Mononuclear cell (primary cell): ENCODE measurements at regions not wholly inside any gene's neighbourhood (a gene's known extent, or its start where the extent isn't known, plus 50 kb on each side); places are given as distances from the start of the nearest gene placed in this dataset.

Source experiments
- H3K27me3 ChIP-seq: 2 replicates; pipeline ENCODE4 v1.6.0; 2011; ENCODE audit warnings: low read length, control low read depth; ENCODE audit not compliant: insufficient read depth
- H3K4me1 ChIP-seq: 2 replicates; pipeline ENCODE4 v1.5.1; 2011; ENCODE audit warnings: mild to moderate bottlenecking, low read length, control low read depth; ENCODE audit not compliant: insufficient read depth
- H3K4me3 ChIP-seq: 2 replicates; pipeline ENCODE4 v1.5.1; 2011; ENCODE audit warnings: mild to moderate bottlenecking, low read length, moderate library complexity
- H3K9me3 ChIP-seq: 2 replicates; pipeline ENCODE4 v1.5.1; 2011; ENCODE audit warnings: low read depth, mild to moderate bottlenecking, control low read depth, low read length

DNA sequence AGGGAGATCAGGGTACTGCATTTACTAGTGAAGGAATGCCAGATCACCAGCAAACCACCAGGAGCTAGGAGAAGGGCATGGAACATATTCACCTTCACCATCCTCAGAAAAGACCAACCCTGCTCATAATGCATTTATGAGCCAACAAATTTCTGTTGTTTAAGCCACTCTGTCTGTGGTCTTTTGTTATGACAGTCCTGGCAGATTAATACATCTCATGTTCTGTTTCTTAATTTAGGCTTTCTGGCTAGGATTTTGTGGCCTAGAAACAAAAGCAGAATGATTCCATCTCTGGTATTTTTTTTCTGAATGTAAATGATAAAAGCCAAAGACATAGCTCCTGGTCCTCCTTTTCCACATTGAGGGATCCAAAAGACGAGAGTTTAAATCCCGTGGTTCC, 797.9 kb downstream of the TYW1 start:
- Histone ChIP-seq H3K9me3 (no peaks in the 10 kb centered on the region), H3K4me1 (no peaks in the 10 kb centered on the region), H3K4me3 (no peak overlapping the region), H3K27me3 (no peaks in the 10 kb centered on the region)

DNA sequence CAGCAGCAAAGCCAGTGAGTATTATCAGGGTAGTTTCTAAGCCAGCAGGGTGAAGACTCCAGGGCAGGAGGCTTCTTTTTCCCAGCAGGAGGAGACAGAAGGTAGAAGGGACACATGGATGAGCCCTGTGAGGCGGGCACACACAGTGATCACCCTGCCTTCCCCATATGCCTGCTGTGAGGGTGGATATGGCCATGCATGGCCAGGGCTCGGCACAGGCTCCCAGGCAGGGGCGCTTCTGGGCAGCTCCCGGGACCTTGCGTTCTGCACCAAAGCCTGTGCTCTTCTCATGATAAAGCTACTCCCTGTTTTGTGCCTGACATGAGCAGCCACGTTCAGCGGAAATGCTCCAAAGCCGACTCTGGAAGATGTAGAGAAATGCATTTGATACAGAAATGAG, 807.2 kb downstream of the TYW1 start:
- no peaks in the 10 kb centered on the region for H3K4me1 ChIP-seq
- H3K4me3 ChIP-seq = no peak overlapping the region
- no peaks in the 10 kb centered on the region for H3K27me3 ChIP-seq
- H3K9me3 ChIP-seq = no peaks in the 10 kb centered on the region

GRCh38 chr7:67805921-67806471, 809.4 kb downstream of the TYW1 start:
- Histone ChIP-seq H3K9me3 (no peaks in the 10 kb centered on the region), H3K4me3 (no peak overlapping the region), H3K4me1 (no peaks in the 10 kb centered on the region), H3K27me3 (no peaks in the 10 kb centered on the region)

GRCh38 chr7:67807826-67808225, 811.2 kb downstream of the TYW1 start:
- H3K9me3 ChIP-seq = no peaks in the 10 kb centered on the region
- H3K27me3 ChIP-seq = no peaks in the 10 kb centered on the region
- H3K4me3 ChIP-seq = no peak overlapping the region
- H3K4me1 ChIP-seq = no peaks in the 10 kb centered on the region

DNA sequence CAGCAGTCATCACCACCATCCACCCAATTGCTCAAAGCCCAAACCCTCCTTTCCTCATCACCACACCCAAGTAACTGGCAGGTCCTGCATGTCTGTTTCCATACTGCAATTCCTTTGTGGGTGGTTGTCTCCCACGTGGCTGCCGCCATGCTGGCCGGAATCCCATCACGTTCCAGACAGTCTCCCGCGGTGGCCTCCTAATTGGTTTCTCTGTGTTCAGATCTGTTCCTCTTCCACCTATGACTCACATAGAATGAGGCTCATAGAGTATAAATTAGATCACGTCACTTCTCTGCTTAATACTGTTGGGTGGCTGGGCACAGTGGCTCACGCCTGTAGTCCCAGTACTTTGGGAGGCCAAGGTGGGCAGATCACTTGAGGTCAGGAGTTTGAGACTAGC, 813.0 kb downstream of the TYW1 start:
- no peak overlapping the region for H3K4me3 ChIP-seq
- no peaks in the 10 kb centered on the region for H3K9me3 ChIP-seq
- no peaks in the 10 kb centered on the region for H3K4me1 ChIP-seq
- H3K27me3 ChIP-seq = no peaks in the 10 kb centered on the region

GRCh38 chr7:67813621-67814292, 817.1 kb downstream of the TYW1 start:
- Histone ChIP-seq H3K9me3 (no peaks in the 10 kb centered on the region), H3K27me3 (no peaks in the 10 kb centered on the region), H3K4me3 (no peak overlapping the region), H3K4me1 (no peaks in the 10 kb centered on the region)

DNA sequence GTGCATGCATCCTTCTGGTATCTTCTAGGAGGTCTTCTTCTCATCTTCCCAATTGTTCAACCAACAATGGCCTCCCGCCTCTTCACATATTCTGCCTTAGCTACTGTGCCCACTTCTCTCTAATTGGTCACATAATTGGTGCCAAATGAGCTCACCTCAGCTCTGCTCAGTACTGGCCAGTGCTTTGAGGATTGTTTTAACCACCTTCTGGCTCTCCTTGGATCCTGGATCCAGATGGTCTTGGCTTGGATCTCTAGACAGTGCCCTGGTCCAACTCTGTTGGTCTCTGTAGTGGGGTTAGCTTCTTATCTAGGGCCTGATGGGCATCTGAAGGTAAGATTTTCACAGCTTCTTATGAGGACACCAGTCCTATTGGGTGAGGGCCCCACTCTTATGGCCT, 820.8 kb downstream of the TYW1 start:
- H3K27me3 ChIP-seq = no peaks in the 10 kb centered on the region
- no peaks in the 10 kb centered on the region for H3K9me3 ChIP-seq
- H3K4me1 ChIP-seq = no peaks in the 10 kb centered on the region
- H3K4me3 ChIP-seq = no peak overlapping the region

DNA sequence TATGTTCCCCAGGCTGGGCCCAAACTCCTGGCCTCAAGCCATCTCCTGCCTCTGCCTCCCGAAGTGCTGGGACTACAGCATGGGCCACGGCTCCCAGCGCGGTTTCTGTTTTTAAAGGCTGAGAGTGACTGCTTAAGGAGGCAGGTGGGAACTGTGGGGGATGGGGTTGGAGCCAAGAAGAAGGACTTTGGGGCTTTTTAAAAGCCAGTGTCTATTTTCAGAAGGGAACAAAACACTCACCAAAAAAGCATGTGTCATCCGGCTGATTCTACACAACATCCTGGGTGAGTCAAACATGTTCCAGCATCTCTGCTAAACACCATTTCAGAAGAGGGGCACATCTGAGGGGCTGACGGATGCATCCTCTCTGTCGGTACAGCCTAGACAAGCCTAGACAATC, 824.5 kb downstream of the TYW1 start:
- no peak overlapping the region for H3K4me3 ChIP-seq
- no peaks in the 10 kb centered on the region for H3K9me3 ChIP-seq

DNA sequence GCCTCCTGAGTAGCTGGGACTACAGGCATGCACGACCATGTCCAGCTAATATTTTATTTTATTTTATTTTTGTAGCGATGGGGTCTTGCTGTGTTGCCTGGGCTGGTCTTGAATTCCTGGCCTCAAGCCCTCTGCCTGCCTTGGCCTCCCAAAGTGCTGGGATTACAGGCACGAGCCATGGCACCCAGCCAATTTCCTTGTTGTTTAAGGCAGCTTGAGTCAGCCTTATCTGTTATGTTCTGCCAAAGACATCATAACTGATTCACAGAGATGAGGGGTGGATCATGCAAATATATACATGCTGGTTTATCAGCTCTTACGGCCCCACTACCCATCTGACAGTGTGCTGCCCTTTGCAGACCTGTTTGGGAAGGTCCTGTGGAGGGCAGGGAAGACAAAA, 826.7 kb downstream of the TYW1 start:
- Histone ChIP-seq H3K27me3 (no peaks in the 10 kb centered on the region), H3K9me3 (no peaks in the 10 kb centered on the region), H3K4me3 (no peak overlapping the region), H3K4me1 (no peaks in the 10 kb centered on the region)

More for the DNA sequence above, 824.5 kb downstream of the TYW1 start:
- H3K27me3 ChIP-seq = no peaks in the 10 kb centered on the region
- H3K4me1 ChIP-seq = no peaks in the 10 kb centered on the region

DNA sequence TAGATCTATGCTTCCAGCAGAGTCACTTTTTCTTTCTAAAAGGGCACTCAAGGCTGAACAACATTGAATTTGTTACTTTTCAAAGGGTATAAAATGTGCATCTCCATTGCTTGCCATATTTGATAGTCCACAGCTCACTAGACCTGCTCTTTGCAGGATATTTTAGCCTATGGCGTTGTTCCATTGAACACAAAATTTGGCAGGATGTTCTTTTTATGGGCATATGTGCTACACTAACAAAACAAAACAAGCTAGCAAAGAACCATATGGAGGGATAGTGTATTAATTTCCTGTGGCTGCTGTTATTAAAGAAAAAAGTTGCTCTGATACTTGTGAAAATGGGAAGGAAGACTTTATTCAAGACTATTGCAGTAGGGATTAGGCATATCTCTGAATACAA, 828.7 kb downstream of the TYW1 start:
- Histone ChIP-seq H3K9me3 (no peaks in the 10 kb centered on the region), H3K27me3 (no peaks in the 10 kb centered on the region), H3K4me1 (no peaks in the 10 kb centered on the region), H3K4me3 (no peak overlapping the region)

GRCh38 chr7:67841896-67842295, 845.3 kb downstream of the TYW1 start:
- Histone ChIP-seq H3K27me3 (no peaks in the 10 kb centered on the region), H3K4me3 (no peak overlapping the region), H3K4me1 (no peaks in the 10 kb centered on the region), H3K9me3 (no peaks in the 10 kb centered on the region)

DNA sequence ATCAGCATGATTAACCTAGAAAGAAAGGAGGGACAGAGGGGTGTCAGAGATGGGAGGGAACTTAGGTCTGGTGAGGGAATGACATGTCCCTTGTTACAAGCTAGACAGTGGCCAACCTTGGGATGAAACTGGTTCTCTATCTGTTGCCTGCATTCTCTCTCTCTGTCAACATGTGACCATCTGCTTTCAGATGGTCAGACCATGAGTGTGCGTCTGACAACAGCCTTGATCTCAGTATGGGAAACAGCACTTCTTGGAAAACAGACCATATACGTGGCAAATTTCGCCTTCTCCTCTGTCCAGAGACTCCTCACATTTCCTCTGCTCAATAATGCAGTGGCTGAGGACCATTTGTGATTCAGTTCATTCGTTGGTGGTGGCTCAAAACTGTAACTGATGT, 845.9 kb downstream of the TYW1 start:
- Histone ChIP-seq H3K4me1 (no peaks in the 10 kb centered on the region), H3K4me3 (no peak overlapping the region), H3K27me3 (no peaks in the 10 kb centered on the region), H3K9me3 (no peaks in the 10 kb centered on the region)

DNA sequence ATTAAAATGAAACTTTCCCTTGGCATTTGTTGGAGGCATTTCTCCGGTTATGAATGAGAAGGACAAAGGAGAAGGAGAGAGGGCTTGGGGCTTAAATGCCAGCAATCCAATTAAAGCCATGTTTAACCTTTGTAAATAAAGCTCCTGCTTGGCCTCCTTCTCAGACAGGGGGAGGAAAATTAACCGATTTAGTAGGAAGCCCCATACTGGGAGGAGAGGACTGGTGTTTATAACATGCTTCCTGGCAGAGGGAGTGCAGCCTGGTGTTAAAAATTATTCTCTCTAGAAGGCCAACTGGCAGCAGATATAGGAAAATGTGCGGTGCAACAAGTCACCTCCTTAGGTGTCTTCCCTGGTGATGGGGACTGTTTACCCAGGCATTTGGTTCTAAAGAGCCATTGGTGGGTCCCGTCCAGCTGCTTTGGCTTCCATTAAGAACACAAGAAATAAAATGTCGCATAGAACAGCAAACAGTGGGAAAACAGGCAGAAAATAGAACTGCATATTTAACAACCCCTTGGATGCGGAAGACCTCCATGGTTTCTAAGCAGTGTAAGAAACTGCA, 846.5 kb downstream of the TYW1 start:
- no peak overlapping the region for H3K4me3 ChIP-seq
- no peaks in the 10 kb centered on the region for H3K27me3 ChIP-seq
- no peaks in the 10 kb centered on the region for H3K9me3 ChIP-seq
- no peaks in the 10 kb centered on the region for H3K4me1 ChIP-seq

DNA sequence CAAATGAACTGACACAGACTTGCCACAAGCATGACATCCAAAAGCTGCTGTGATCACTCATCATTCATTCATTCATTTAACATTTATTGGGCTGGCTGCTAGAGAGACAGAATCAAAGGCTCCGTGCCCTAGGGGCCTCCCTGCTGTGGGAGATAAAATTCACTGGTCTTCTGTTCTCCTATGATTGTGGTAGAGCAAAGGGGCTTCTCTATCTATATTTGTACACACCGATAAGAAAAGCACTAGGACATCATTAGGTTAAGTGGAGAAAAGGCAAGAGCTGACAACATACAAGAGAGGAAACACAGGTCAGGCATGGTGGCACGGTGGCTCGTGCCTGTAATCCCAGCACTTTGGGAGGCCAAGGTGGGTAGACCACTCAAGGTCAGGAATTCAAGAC, 847.0 kb downstream of the TYW1 start:
- Histone ChIP-seq H3K27me3 (no peaks in the 10 kb centered on the region), H3K9me3 (no peaks in the 10 kb centered on the region), H3K4me1 (no peaks in the 10 kb centered on the region), H3K4me3 (no peak overlapping the region)

GRCh38 chr7:67847092-67847787, 850.6 kb downstream of the TYW1 start:
- no peaks in the 10 kb centered on the region for H3K9me3 ChIP-seq
- H3K4me3 ChIP-seq = no peak overlapping the region
- H3K4me1 ChIP-seq = no peaks in the 10 kb centered on the region
- no peaks in the 10 kb centered on the region for H3K27me3 ChIP-seq
